Esophagus squamous epithelium (tissue), 5 donors: ENCODE measurements at regions not wholly inside any gene's neighbourhood (a gene's known extent, or its start where the extent isn't known, plus 50 kb on each side); places are given as distances from the start of the nearest gene placed in this dataset.

Experiments
- DNase-seq: peaks from one replicate; lab custom pipeline; 2025; lab: John Stamatoyannopoulos, UW
- H3K27ac ChIP-seq, 4 donors: fragments of 200-600 bp; sonication (generic); one replicate each; pipeline ENCODE4 v1.5.1; 2016 to 2019; ENCODE audit warnings: mild to moderate bottlenecking in 1 of 4
- H3K27me3 ChIP-seq, 4 donors: fragments of 200-600 bp; sonication (generic); 1 replicate in 3 of 4; 2 replicates in 1 of 4; pipeline versions ENCODE4 v1.5.1 to v1.6.0; 2017 to 2021; ENCODE audit warnings: antibody characterized with exemption in 1 of 4
- H3K36me3 ChIP-seq, 3 donors: fragments of 200-600 bp; sonication (generic); one replicate each; pipeline ENCODE4 v1.5.1; 2016 to 2019
- H3K4me1 ChIP-seq, 3 donors: fragments of 200-600 bp; sonication (generic); one replicate each; pipeline ENCODE4 v1.5.1; 2017 to 2019
- H3K4me3 ChIP-seq, 4 donors: fragments of 200-600 bp; sonication (generic); 1 replicate in 3 of 4; 2 replicates in 1 of 4; pipeline ENCODE4 v1.5.1; 2016 to 2019; ENCODE audit warnings: mild to moderate bottlenecking in 2 of 4, moderate library complexity in 1 of 4
- H3K9me3 ChIP-seq, 3 donors: fragments of 200-600 bp; sonication (generic); one replicate each; pipeline ENCODE4 v1.5.1; 2016 to 2019
- CTCF ChIP-seq, 6 experiments: fragments of 450-650 bp in 4 of 6; fragments of 200-600 bp in 2 of 6; sonication (generic) in 2 of 6; IDR thresholded peaks; one replicate each; pipeline ENCODE4 v1.5.1; 2016 to 2019; ENCODE audit warnings: antibody characterized with exemption in 6 of 6, mild to moderate bottlenecking in 4 of 6, moderate library complexity in 4 of 6
- POLR2A ChIP-seq, 4 donors: fragments of 450-650 bp; IDR thresholded peaks; one replicate each; pipeline ENCODE4 v1.6.1; 2017; ENCODE audit warnings: antibody characterized with exemption in 4 of 4, mild to moderate bottlenecking in 4 of 4, moderate library complexity in 3 of 4
- WGBS, 2 donors: methylation state at CpG; one replicate each; pipeline ENCODE4 v1.1.5; 2018; 5-methylcytosine and 5-hydroxymethylcytosine counted together
- intact Hi-C: fragments of 100-400 bp; cut with DNase I; formaldehyde crosslinking; loops from one replicate; pipeline ENCODE4 v1.15.0; 2022
- donor health status: DM: yes; HTN: yes; CAD: no.

DNA sequence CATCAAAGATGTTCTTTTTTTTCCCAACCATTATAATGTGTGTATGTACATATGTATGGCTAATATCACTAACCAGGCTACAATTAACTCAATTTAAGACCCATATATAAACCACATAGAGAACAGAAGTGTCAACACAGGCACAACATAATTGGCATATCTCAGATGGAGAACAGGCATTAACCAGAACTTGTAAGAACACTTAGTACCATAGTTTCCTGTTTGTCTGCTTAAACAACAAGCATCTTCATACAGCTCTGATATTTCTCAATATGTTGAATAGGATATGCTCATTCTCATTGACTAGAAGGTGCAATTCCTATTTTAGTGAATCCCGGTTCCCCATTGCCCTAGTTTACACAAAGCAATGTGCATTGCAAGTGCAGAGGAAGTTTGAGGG is 116.9 kb upstream of the EDNRB start:
- H3K27me3 ChIP-seq = no peaks in the 10 kb centered on the region
- no peaks in the 10 kb centered on the region for H3K9me3 ChIP-seq
- no peaks in the 10 kb centered on the region for H3K4me1 ChIP-seq
- H3K4me3 ChIP-seq = no peak overlapping the region
- TF ChIP-seq POLR2A (IDR thresholded peaks at IDR 0.05) = no peak
- TF ChIP-seq CTCF (IDR thresholded peaks at IDR 0.05) = no peak
- intact Hi-C loops = no loop called here
- H3K27ac ChIP-seq = no peak overlapping the region
- 88 to 94% methylated on average over 1 of the region's 1 CpG for WGBS, 2 donors
- H3K36me3 ChIP-seq = no peaks in the 10 kb centered on the region
- no peak for DNase-seq

DNA sequence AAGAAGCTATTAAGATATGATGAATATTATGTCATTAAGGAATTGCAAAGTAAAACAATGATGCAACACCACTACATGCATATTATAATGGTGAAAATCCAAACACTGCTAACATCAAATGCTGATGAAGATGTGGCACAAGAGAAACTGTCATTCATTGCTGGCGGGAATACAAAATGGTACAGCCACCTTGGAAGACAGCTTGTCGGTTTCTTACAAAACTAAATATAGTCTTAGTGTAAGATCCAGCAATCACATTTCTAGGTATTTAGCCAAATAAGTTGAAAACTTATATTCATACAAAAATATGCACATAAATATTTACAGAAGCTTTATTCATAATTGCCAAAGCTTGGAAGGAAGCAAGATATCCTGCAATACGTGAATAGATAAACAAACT is 114.9 kb upstream of the EDNRB start:
- intact Hi-C loops = no loop called here

GRCh38 chr13:78032132-78032531 is 113.5 kb upstream of the EDNRB start:
- Histone ChIP-seq H3K27ac (no peak overlapping the region), H3K4me1 (no peaks in the 10 kb centered on the region), H3K4me3 (no peak overlapping the region), H3K27me3 (no peaks in the 10 kb centered on the region), H3K36me3 (no peaks in the 10 kb centered on the region), H3K9me3 (no peaks in the 10 kb centered on the region)
- DNase-seq = no peak
- TF ChIP-seq CTCF (IDR thresholded peaks at IDR 0.05) = no peak
- no peak for TF ChIP-seq POLR2A (IDR thresholded peaks at IDR 0.05)
- intact Hi-C loops = no loop called here

More for the DNA sequence above, 114.9 kb upstream of the EDNRB start:
- no peaks in the 10 kb centered on the region for H3K27me3 ChIP-seq
- H3K36me3 ChIP-seq = no peaks in the 10 kb centered on the region
- no peak for DNase-seq
- H3K4me1 ChIP-seq = no peaks in the 10 kb centered on the region
- no peaks in the 10 kb centered on the region for H3K9me3 ChIP-seq
- no peak for TF ChIP-seq CTCF (IDR thresholded peaks at IDR 0.05)
- no peak for TF ChIP-seq POLR2A (IDR thresholded peaks at IDR 0.05)
- no peak overlapping the region for H3K27ac ChIP-seq
- H3K4me3 ChIP-seq = no peak overlapping the region
- WGBS, 2 donors = 54 to 71% methylated on average over 3 of the region's 3 CpGs

DNA sequence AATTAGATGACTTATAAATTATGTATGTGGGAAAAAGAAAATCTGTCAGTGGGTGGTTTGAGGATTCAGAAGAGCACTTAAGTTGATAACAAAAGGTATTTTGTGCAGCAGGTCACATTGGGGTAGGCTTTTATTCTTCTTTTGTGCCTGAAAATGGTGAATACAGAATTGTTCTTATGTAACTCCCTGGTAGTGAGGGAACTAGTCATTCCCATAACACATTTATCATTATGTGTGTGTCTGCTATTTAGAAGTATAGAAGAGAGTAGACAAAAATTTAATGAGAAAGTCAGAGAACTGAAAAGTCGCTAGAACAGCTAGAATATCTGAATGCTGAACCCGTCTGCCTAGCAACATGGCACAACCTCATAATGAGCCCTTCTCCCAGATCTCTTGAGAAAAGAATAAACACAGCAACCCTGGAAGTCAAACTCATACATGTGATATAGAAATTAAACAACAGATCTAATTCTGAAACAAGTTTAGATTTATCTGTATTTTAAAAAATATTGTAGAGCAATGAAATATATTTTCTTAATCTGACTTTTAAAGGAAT is 111.8 kb upstream of the EDNRB start:
- intact Hi-C loops = no loop called here
- Histone ChIP-seq H3K27ac (no peak overlapping the region), H3K4me1 (no peaks in the 10 kb centered on the region), H3K9me3 (no peaks in the 10 kb centered on the region), H3K36me3 (no peaks in the 10 kb centered on the region), H3K27me3 (no peaks in the 10 kb centered on the region), H3K4me3 (no peak overlapping the region)
- no peak for DNase-seq
- TF ChIP-seq CTCF (IDR thresholded peaks at IDR 0.05) = no peak
- TF ChIP-seq POLR2A (IDR thresholded peaks at IDR 0.05) = no peak
- 61 to 72% methylated on average over 2 of the region's 2 CpGs for WGBS, 2 donors

- Histone ChIP-seq H3K9me3 (no peaks in the 10 kb centered on the region), H3K27me3 (no peaks in the 10 kb centered on the region), H3K36me3 (no peaks in the 10 kb centered on the region), H3K4me3 (no peak overlapping the region), H3K27ac (no peak overlapping the region), H3K4me1 (no peaks in the 10 kb centered on the region)
- intact Hi-C loops = no loop called here
- TF ChIP-seq POLR2A (IDR thresholded peaks at IDR 0.05) (no peak), CTCF (IDR thresholded peaks at IDR 0.05) (no peak)
- 76% methylated on average over 6 of the region's 6 CpGs for WGBS, 2 donors
- DNase-seq = no peak
Observed at GRCh38 chr13:78029901-78030300, 111.3 kb upstream of the EDNRB start.
